GM21737 (cell line): ENCODE measurements at regions not wholly inside any gene's neighbourhood (a gene's known extent, or its start where the extent isn't known, plus 50 kb on each side); places are given as distances from the start of the nearest gene placed in this dataset.

Experiments
- ATAC-seq: cut with Tn5 transposase; IDR thresholded peaks from one replicate; pipeline ENCODE4 v1.9.1; 2021; ENCODE audit warnings: mild to moderate bottlenecking, moderate library complexity; ENCODE audit not compliant: unreplicated experiment

GRCh38 chr18:72100465-72101004 lies 443.6 kb downstream of the CBLN2 start:
- no peak for ATAC-seq

- no peak for ATAC-seq
These were observed 452.8 kb downstream of the CBLN2 start for GRCh38 chr18:72091369-72091768.

DNA sequence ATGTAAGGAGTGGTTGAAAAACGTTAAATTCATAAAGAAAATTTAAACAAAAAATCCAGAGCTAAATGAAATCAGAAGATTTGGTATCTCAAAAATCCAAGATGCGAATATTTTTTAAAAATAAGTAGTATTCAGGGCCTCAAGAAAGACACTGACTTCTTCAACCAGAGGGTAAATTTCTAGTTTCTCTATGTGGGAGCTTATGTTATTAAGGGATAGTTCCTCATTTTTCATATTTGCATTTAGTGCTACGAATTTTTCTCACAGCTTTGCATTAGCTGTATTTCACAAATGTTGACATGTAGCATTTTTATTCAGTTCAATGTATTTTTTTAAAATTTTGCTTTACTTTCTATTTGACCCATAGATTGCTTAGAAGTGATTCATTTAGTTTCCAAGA lies 454.7 kb downstream of the CBLN2 start:
- no peak for ATAC-seq

- ATAC-seq: no peak
These were observed 457.7 kb downstream of the CBLN2 start for GRCh38 chr18:72086421-72086820.

DNA sequence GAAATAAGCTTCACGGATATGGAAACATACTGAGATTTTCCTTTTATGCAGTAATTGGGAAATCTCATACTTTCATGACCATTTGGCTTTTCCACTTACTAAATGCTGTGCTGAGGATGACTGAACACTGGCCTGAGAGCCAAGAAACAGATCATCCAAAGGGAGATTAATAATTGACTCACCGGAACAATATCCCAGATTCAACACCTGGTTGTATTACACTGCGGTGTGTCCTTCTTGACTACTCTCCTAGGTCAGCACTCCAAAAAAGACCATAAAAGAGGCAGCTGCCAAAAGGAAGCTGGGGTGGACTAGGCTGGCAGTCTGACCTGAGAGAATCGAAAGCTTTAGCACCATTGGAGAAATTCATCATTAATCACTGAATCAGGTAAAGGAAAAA lies 469.1 kb downstream of the CBLN2 start:
- ATAC-seq: no peak

- ATAC-seq: no peak
These were observed 481.1 kb downstream of the CBLN2 start for GRCh38 chr18:72063001-72063400.

DNA sequence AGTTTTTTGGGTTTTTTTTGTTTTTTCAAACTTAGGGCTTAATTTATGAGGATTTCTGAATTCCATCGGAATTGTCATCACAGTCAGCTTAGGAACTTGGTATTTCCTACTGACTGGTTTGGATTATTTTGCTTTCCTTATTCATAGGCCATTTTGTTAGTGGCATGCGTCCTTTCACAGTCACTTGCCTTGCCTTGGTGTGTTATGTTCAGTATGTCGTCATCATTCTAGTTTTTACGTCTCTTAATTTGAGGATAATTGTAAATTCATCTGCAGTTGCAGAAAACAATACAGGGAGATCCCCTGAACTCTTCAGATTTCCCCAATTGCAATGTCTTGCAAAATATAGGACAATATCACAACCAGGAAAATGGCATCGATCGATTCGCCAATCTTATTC lies 485.3 kb downstream of the CBLN2 start:
- ATAC-seq: no peak

DNA sequence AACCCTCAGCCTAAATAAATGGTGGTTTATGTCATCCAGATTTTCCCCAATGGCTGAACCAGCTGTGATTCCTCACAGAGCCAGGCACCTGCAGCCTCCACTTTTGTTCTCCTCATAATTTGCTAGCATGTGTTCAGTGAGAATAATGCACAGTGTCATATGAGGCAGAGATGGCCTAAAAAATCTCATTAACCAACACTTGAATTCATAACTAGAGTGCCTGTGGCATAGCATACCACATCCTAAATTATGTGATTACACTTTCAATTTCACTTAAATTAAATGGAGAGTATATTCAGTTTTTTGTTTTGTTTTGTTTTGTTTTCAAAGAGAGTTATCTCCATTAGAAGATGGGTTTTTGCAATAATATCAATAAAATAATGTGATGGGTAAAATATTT lies 488.0 kb downstream of the CBLN2 start:
- ATAC-seq: no peak

GRCh38 chr18:72041313-72042032 lies 502.7 kb downstream of the CBLN2 start:
- no peak for ATAC-seq

- ATAC-seq: no peak
These were observed 530.7 kb downstream of the CBLN2 start for GRCh38 chr18:72013427-72013850.

DNA sequence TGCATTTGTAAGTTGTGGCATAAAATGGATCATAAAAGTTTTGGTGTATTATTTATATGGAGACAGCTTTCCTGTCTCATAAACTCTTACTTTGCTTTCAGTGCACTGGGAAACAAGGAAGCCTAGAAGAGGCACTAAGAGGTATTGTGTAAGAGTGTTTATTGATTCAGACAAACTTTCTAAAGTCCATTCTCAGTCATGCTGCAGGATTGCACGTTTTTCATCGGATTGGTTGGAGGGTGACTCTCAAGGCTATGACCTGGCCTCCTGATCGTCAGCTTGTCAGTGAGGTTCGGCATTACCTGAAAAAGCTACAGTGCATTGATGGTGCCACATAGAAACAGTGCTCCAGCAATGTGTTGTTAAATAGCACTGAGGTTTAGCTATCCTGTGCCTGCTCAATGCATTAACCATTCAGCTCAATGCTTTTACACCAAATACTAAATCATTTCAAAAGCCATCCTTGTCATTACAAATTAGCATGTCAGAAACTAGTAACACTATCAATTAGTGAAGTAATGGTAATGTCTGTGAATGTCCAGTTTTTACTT lies 545.5 kb downstream of the CBLN2 start:
- no peak for ATAC-seq

GRCh38 chr18:71995904-71996465 lies 548.2 kb downstream of the CBLN2 start:
- no peak for ATAC-seq

- ATAC-seq: no peak
These were observed 549.9 kb downstream of the CBLN2 start for GRCh38 chr18:71994273-71994672.

DNA sequence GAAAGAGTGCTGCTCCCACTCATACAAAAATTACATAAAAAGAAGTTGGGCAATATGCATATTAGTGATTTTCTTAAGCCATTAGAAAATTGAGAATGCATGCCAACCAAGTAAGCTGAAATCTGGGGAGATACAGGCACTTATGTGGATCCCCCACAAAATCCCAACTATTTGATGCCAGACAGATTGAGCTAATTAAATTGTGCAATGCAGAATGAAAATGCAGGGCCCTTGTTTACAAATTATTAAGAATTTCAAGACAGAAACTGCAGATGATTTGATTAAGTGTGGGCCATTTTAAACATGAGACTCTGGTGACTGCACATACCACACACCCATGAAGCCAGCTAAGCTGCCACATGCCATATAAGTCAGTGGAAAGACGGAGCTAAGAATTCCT lies 554.5 kb downstream of the CBLN2 start:
- ATAC-seq: no peak

DNA sequence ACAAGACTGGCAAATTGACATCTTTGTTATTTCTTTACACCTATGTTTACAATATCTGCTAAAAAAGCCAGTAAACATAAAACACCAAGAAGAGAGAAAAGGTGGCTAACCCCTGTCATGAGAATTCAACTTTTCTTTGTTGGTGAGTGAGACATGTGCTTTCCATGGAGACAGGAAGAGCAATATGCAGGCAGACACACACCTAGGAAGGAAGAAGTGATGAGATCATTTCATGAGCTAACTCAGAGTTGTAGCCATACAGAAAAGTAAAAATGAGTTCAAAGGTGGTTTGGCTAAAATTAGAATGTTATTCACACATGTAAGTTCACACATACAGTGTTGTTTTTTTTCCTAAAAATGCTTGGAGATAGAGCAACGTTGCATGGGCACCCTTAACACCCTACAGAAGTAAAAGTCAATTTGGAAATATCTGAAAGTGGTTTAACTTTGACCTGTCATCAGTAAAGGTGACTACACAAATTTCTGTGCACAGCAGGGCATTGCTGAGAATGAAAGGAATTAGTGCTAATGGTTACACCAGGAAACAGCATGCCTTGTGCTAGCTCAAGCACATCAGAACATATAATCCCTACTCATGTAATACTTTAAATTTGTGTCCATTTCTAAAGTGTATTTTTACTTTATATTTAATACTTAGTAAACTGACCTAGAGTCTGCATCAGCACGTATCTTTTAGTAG lies 557.6 kb downstream of the CBLN2 start:
- ATAC-seq: no peak

GRCh38 chr18:71976744-71977143 lies 567.4 kb downstream of the CBLN2 start:
- ATAC-seq: no peak

- ATAC-seq: no peak
These were observed 577.4 kb downstream of the CBLN2 start for GRCh38 chr18:71966791-71967190.

GRCh38 chr18:71958605-71959004 lies 585.5 kb downstream of the CBLN2 start:
- no peak for ATAC-seq

DNA sequence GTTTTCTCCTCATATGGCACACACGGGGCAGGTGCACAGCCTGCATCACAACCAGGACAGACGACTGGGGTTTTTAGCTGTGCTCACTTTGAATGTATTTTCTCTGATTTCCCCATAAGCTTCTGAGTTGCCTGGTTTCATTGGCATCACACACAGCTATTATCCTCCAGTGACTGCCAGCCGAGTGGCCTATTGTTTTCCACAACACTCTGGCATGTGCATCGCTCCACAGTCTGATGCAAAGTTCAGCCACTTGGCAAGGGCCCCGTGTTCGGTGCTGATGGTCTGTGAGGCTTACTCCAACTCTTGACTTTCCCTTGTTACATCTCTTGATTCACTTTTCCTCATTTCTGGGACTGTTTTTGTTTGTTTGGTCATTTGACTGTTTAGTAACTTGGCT lies 593.1 kb downstream of the CBLN2 start:
- no peak for ATAC-seq

- ATAC-seq: no peak
These were observed 601.7 kb downstream of the CBLN2 start for GRCh38 chr18:71942433-71942832.

DNA sequence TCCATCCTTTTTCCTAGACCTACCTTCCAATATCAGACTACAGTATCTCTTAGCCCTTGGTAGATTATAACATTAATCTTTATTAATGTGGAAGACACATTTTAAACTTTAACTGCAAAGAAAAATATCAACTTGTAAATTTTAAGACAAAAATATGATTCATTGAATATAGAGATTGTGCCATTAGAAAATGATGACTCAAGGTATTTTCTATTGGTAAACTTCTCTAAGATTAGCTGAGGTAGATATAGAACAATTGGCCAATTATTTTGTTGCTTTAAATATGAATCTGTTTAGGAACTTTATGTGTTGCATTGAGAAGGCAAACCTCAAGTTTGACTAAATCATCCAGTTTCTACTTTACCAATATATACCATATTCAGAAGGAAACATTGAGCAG lies 604.7 kb downstream of the CBLN2 start:
- ATAC-seq: no peak

DNA sequence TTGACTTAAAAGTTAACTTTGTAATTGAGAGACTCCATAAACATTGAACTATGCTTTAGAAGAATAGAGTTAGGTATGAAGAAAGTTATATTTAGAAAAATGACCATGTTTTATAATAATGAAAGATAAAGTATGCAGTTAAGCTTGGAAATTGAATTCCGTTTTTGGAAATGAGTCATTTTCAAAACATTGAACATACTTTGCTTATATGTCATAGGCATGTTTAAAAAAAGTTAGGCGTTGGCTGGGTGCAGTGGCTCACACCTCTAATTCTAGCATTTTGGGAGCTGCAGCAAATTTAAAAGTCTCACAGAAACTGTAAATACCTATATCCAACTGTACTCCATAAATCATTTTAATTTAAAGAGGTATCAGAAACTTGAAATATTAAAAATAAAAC lies 607.4 kb downstream of the CBLN2 start:
- ATAC-seq: no peak
